Glomerular visceral epithelial cell (primary cell): ENCODE measurements at regions not wholly inside any gene's neighbourhood (a gene's known extent, or its start where the extent isn't known, plus 50 kb on each side); places are given as distances from the start of the nearest gene placed in this dataset.
"Not testable (repeated sequence)": the region's sequence is repeated elsewhere in the genome, so short reads cannot be mapped to it uniquely, and the experiment has no call there.

Experiments
- DNase-seq: peaks from one replicate; pipeline ENCODE4 v3.0.0-alpha.2; 2016; ENCODE audit errors: extremely low spot score

DNA sequence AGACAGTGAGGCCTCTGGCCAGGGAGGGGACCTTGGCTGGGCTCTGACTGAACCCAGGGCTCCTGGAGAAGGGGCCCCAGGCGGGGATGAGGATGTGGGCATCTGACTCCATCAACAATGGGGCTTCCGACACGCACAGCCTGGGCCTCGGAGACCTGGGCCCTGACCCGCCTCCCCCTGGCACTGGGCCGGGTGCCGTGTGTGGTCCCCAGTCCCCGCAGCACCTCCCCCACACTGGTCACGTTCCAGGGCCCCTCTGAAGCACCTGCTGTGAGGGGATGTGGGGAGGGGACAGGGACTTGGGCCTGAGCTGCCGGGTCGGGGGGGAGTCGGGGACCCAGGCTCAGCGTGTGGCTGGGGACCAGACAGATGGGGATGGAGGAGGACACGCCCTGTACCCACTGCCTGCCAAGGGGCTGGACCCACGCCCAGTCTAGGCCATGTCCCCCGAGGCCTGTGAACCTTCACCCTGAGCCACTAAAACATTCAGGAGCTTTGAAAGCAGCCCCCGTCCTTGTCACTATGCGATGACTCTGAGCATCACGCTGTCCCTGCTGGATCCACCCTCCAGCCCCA, 165.8 kb downstream of the TMEM121 start:
- DNase-seq: not testable (repeated sequence)

GRCh38 chr14:105694961-105695360, 168.6 kb downstream of the TMEM121 start:
- no peak for DNase-seq

DNA sequence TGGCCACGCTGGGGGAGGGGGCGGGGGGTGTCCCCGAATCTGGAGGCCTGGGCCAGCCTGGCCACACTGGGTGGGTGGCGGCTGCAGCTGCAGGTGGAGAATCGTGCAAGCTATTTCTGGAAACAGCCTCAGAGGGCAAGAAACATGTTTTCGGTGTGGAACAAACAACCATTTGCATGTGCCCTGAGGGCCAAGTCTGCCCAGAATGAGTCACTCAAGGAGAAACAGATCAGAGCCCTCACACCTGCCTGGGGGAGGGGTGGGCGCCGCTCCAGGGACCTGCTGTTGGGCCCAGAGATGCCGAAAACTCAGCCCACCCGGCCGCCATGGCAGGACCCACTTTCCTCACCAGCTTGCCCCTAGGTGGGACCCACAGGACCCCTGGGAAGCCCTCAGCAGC, 170.0 kb downstream of the TMEM121 start:
- DNase-seq: not testable (repeated sequence)

GRCh38 chr14:105697414-105697813, 171.0 kb downstream of the TMEM121 start:
- DNase-seq: not testable (repeated sequence)

- DNase-seq: not testable (repeated sequence)
Observed at GRCh38 chr14:105697955-105698354, 171.6 kb downstream of the TMEM121 start.

DNA sequence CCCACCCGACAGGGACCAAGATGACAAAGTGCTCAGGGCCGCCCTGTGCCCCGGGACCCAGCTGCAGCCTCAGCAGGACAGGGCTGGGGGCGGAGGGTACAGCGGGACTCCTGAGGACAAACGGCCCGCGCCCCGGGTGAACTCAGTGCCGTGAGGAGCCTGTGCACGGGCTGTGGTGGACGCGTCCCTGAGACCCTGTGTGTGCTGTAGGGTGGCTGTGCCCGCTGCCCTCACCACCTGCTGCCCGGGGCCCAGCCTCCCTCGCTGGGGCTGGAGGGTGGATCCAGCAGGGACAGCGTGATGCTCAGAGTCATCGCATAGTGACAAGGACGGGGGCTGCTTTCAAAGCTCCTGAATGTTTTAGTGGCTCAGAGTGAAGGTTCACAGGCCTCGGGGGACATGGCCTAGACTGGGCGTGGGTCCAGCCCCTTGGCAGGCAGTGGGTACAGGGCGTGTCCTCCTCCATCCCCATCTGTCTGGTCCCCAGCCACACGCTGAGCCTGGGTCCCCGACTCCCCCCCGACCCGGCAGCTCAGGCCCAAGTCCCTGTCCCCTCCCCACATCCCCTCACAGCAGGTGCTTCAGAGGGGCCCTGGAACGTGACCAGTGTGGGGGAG, 172.7 kb downstream of the TMEM121 start:
- not testable (repeated sequence) for DNase-seq

DNA sequence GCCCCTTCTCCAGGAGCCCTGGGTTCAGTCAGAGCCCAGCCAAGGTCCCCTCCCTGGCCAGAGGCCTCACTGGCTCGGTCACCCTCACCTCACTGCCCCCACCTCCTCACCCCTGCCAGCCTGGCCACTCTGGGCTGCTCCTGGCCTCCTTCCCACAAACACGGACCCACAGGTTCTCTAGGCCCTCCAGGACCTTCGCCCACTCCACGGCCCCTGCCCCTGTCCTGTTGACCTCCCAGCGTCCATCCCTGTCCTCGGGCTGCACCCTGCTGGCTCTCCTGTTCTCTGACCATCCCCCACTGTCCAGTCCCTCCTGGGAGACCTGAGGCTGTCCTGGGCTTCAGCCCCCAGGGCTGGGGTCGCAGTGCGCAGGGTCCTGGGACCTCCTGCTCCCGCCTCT, 173.3 kb downstream of the TMEM121 start:
- not testable (repeated sequence) for DNase-seq

- DNase-seq: not testable (repeated sequence)
Observed at GRCh38 chr14:105700146-105700545, 173.8 kb downstream of the TMEM121 start.

DNA sequence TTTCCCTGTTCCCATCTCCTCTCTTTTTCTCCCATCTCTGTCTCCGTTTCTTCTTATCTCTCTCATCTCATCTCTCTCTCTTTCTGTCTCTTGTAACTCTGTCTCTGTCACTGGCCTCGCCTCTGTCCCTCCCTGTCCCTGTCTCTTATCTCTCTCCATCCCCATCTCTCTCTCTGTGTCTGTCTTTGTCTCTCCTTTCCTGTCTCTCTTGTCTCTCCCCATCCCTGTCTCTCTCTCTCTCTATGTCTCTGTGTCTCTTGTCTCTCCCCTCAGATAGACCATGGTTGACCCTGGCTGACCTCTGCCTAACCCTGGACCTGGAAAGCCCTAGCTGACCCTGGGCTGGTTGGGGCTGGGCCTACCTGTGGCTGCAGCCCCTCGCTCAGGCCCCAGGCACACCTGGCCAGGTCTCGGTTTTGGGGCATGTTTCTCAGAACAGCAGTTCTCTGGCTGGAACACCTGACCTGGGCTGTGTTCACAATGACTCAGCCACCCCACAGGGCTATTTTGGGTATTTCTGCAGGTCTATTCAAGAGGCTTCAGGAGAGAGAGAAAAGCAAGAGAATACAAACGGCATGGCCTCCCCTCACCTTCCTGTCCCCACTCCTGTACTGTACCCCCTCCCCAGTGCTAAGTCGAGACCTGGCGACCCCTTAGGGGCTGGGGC, 174.4 kb downstream of the TMEM121 start:
- DNase-seq: no peak

GRCh38 chr14:105701456-105702274, 175.3 kb downstream of the TMEM121 start:
- DNase-seq: no peak

DNA sequence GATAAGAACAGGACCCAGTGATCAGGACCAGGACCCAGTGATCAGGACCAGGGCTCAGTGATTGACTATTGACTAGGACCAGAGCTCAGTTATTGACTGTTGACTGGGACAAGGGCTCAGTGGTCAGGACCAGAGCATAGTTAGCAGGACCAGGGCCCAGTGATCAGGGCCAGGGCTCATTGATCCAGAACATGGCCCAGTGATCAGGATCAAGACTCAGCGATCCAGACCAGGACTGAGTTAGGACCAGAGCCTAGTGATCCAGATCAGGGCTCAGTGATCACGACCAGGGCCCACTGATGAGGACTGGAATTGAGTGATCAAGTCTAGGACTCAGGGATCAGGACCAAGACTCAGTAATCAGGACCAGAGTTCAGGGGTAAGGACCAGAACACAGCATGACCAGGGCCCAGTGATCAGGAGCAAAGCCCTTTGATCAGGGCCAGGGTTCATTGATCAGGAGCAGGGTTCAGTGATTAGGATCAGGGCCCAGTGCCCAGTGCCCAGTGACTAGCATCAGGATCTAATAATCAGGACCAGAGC, 176.0 kb downstream of the TMEM121 start:
- no peak for DNase-seq

GRCh38 chr14:105703044-105703665, 176.8 kb downstream of the TMEM121 start:
- not testable (repeated sequence) for DNase-seq

DNA sequence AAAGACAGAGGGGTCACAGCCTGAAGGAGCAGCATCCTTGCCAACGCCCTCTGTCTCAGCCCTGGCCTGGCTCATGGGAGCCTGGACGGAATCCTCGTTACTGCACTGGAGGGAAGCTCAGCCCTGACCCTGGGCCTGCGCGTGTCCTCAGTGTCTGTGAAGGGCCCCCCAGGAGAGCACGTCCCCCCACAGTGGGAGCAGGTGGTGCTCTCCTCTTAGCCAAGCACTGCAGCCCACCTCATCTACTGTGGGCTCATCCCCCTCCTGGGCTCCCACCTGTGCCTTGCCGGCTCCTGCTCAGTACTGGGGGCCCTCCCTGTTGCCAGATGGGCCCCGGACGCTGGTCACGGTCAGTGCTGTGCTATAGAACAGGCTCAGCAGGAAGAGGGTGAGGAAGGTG, 177.7 kb downstream of the TMEM121 start:
- not testable (repeated sequence) for DNase-seq

- DNase-seq: not testable (repeated sequence)
Observed at GRCh38 chr14:105704492-105704891, 178.1 kb downstream of the TMEM121 start.

DNA sequence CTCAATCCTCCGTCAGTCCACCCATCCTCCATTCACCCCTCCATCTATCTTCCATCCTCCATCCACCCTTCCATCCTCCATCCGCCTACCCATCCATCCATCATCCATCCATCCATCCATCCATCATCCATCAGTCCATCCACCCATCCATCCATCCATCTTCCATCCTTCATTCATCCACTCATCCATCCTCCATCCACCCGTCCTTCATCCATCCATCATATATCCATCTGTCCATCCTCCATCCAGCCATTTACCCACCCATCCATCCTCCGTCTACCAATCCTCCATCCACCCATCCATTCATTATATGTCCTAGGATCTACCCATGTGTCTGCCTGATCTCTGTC, 179.1 kb downstream of the TMEM121 start:
- DNase-seq: not testable (repeated sequence)

GRCh38 chr14:105705862-105706700, 179.7 kb downstream of the TMEM121 start:
- DNase-seq: not testable (repeated sequence)

DNA sequence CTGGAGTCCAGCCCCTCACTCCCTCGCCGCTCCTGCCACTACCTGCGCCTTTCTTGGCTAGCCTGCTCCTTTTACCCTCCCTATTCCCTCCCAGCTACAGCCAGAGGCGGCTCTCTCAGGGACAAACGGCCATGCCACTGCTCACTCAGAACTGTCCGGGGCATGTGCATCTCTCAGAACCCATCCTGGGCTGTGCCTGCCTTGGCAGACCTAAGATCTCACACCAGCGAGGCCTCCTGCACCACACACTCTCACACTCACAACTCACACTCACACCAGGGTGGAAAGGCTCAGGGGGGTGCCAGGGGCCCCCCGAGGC, 180.3 kb downstream of the TMEM121 start:
- DNase-seq: not testable (repeated sequence)

DNA sequence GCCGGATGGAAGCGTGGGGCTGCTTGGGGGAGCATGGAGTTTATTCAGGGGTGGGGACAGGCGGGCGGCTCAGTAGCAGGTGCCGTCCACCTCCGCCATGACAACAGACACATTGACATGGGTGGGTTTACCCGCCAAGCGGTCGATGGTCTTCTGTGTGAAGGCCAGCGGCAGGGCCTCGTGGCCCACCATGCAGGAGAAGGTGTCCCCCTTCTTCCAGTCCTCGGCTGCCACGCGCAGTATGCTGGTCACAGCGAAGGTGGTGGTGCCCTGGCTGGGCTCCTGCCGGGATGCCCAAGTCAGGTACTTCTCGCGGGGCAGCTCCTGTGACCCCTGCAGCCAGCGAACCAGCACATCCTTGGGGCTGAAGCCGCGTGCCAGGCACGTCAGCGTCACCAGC, 180.7 kb downstream of the TMEM121 start:
- DNase-seq: not testable (repeated sequence)

- not testable (repeated sequence) for DNase-seq
Observed at GRCh38 chr14:105707723-105708151, 181.4 kb downstream of the TMEM121 start.

- DNase-seq: not testable (repeated sequence)
Observed at GRCh38 chr14:105708251-105709134, 182.1 kb downstream of the TMEM121 start.
